HG03025 (cell line): ENCODE measurements at regions not wholly inside any gene's neighbourhood (a gene's known extent, or its start where the extent isn't known, plus 50 kb on each side); places are given as distances from the start of the nearest gene placed in this dataset.

ENCODE experiments used
- ATAC-seq: cut with Tn5 transposase; IDR thresholded peaks from one replicate; pipeline ENCODE4 v1.9.1; 2021; ENCODE audit warnings: mild to moderate bottlenecking, moderate library complexity; ENCODE audit not compliant: unreplicated experiment, low FRiP score

GRCh38 chr13:34035178-34035577 is 217.2 kb downstream of the RFC3 start:
- ATAC-seq: no peak

- ATAC-seq: no peak
Measured at GRCh38 chr13:34035676-34036325, 217.9 kb downstream of the RFC3 start.

GRCh38 chr13:34037636-34038540 is 219.9 kb downstream of the RFC3 start:
- ATAC-seq: peak; percentile 56

GRCh38 chr13:34038541-34039068 is 220.7 kb downstream of the RFC3 start:
- peak; percentile 61 for ATAC-seq

GRCh38 chr13:34039678-34040077 is 221.7 kb downstream of the RFC3 start:
- no peak for ATAC-seq

GRCh38 chr13:34040863-34041262 is 222.9 kb downstream of the RFC3 start:
- ATAC-seq: no peak

GRCh38 chr13:34044041-34044440 is 226.1 kb downstream of the RFC3 start:
- ATAC-seq: no peak

- no peak for ATAC-seq
Measured at GRCh38 chr13:34044660-34045080, 226.7 kb downstream of the RFC3 start.

- no peak for ATAC-seq
Measured at GRCh38 chr13:34046457-34046856, 228.5 kb downstream of the RFC3 start.

- ATAC-seq: no peak
Measured at GRCh38 chr13:34048652-34049051, 230.7 kb downstream of the RFC3 start.

GRCh38 chr13:34056733-34057258 is 238.8 kb downstream of the RFC3 start:
- ATAC-seq: no peak

- no peak for ATAC-seq
Measured at GRCh38 chr13:34064456-34065205, 246.7 kb downstream of the RFC3 start.

GRCh38 chr13:34065928-34066327 is 248.0 kb downstream of the RFC3 start:
- no peak for ATAC-seq

GRCh38 chr13:34066344-34066743 is 248.4 kb downstream of the RFC3 start:
- no peak for ATAC-seq

GRCh38 chr13:34070006-34070405 is 252.1 kb downstream of the RFC3 start:
- ATAC-seq: no peak

GRCh38 chr13:34070544-34071303 is 252.8 kb downstream of the RFC3 start:
- no peak for ATAC-seq

GRCh38 chr13:34076319-34076718 is 258.4 kb downstream of the RFC3 start:
- no peak for ATAC-seq

GRCh38 chr13:34076943-34077703 is 259.2 kb downstream of the RFC3 start:
- no peak for ATAC-seq

GRCh38 chr13:34078334-34078999 is 260.5 kb downstream of the RFC3 start:
- no peak for ATAC-seq
